ENCODE measurements at regions not wholly inside any gene's neighbourhood (a gene's known extent, or its start where the extent isn't known, plus 50 kb on each side); places are given as distances from the start of the nearest gene placed in this dataset.
"Not testable (repeated sequence)": the region's sequence is repeated elsewhere in the genome, so short reads cannot be mapped to it uniquely, and the experiment has no call there.

GRCh38 chr16:86229866-86230656 is 280.3 kb upstream of the FOXF1 start:
- ATAC-seq (no peak), DNase-seq (no peak)

DNA sequence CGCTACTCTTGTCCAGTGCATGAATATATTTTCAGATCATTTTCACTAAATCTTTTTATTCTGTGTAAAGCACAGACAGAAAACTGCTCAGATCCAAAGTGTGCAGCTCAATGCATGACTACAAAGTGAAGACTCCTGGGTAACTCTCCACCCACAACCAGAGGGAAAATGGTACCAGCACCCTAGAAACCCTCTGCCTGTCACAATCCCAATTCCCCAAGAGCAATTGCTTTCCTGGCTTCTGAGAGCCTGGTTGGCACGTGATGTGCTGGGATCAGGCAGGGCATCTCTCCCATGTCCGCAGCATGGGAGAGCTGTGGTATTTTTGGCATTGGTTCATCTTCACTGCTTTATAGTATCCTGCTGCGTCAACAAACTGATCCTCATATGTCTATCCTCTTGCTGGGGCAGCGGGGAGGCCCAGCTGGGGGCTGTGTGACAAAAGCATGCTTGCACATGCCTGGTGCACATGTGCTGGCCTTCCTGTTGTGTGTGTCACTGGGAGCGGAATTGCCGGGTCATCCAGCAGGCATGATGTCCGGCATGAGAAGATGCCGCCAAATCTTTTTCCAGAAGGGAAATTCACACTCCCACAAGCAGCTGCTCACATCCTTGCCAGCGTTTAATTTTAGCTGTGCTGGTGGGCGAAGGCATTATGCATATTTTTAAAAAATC is 278.9 kb upstream of the FOXF1 start:
- no peak for ATAC-seq
- no peak for DNase-seq

GRCh38 chr16:86231996-86232350 is 278.4 kb upstream of the FOXF1 start:
- DNase-seq: no peak
- no peak for ATAC-seq

DNA sequence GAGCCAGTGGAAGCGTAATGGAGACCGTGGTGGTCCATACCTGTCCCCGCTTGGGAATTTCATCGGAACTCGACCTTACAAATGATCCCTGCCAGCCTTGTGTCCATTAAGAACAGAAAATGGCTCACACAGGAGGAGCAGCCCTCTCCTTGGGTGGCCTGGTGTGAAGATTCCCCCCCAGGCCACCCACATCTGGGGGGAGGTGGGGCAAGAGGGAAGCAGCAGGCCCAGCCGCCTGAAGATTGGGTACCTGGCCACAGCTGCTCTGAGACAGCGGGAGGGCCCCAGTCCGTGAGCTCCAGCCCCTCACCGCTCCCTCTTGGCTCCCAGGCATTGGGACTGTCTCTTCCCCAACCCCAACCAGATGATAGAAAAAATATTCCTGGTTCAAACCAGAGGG is 277.8 kb upstream of the FOXF1 start:
- DNase-seq (no peak), ATAC-seq (no peak)

- ATAC-seq, DNase-seq: not testable (repeated sequence)
These were observed 276.8 kb upstream of the FOXF1 start for GRCh38 chr16:86233506-86233905.

GRCh38 chr16:86239381-86239780 is 270.9 kb upstream of the FOXF1 start:
- DNase-seq (no peak), ATAC-seq (no peak)

DNA sequence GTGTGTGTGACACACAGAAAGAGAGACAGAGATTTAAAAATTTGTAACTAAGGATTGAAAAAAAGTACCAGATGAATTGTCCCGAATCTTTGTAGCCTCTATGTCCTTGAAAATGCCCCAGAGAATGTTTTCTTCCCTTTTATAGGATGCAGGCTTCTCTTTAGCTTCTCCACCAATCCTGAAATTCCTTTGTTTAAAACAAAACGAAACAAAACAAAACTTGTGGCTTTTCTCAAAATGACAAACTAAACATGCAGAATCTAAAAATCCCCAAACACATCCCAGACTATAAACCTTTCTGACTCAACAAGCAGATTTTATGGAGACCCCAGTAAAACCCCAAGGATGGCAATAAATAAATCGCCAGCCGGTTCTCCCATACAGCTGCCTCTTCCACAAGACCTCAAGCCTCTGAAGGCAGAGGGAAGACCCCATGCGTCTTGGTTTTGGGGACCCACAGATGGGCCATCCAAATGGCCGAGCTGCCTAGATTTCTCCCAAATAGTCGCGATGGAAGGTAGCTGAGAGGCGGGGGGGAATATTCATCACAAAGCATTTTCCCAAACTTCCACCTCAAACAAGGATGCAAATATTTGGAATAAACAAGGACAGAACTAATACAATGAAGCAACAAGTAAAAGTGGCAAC is 269.5 kb upstream of the FOXF1 start:
- DNase-seq (no peak), ATAC-seq (no peak)

- ATAC-seq (no peak), DNase-seq (no peak)
These were observed 268.6 kb upstream of the FOXF1 start for GRCh38 chr16:86241681-86242080.

DNA sequence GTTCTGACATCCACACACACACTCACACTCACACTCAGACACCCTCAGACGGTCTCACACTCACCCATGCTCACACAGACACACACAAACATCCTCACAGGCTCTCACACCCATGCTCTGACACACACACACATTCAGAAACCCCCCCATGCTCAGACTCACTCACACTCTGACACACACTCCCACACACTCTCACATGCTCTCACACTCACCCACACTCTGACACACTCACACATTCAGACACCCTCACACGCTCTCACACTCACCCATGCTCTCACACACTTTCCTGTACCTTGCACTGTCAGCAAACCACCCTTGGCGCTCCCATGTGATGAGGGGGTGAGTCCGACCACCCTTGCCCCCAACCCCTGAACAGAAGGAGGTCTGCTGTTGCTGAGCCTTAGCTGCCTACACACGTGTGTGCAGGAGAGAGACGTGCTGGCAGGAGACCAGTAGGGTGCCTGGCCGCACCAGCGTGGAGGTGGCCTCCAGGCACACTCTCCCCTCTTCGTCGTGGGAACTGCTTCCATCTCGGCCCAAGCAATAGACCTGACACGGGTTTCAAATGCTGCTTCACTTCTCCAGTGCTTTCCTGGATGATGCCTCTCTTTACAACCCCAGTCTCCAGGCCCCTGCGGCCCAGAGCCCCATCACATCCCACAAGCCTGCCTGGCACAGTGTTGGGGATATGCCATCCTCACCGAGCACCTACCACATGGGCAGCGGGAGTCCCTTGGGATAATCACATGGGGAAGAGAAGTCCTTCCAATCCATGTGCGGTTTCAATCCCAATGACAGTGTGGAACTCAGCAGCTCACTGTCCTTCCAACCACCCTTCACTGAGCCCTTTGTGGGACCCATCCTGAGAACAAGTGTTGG is 267.8 kb upstream of the FOXF1 start:
- ATAC-seq (no peak), DNase-seq (no peak)

GRCh38 chr16:86243123-86243473 is 267.2 kb upstream of the FOXF1 start:
- ATAC-seq (no peak), DNase-seq (no peak)

- DNase-seq (no peak), ATAC-seq (no peak)
These were observed 266.7 kb upstream of the FOXF1 start for GRCh38 chr16:86243571-86244154.

DNA sequence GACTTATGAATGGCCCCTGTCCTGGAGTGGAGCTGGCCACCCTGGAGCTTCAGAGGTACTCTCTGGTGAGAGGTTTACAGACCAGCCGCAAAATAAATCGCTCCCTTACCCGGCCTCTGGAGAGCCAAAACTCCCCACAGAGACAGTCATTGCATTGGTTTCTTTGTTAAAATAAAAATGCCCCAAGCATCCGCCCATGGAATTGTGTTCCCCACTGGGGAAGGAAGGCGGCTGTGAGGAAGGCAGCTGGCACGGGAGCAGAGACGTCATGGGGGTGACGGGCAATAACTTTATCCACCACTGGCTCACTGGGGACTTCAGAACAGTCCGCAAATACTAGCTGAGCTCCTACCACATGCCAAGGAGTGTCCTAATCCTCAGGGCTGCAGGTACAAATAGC is 266.2 kb upstream of the FOXF1 start:
- no peak for ATAC-seq

DNA sequence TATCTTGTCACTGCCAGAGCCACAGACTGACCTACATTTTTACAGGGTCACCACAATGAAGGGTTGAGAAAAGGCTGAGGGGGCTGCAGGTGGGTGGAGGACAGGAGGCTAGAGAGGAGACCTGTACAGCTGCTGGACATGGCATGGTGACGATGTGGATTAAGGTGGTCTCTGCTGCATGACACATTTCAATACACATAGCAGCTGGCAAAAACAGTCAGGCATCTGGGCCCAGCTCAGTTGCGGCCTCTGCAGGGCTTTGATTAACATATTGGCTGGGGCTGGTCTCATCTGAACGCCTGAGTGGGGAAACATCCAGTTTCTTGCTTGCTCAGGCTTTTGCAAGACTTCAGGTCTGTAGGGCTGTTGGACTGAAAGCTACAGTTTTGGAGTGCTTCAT is 265.4 kb upstream of the FOXF1 start:
- DNase-seq (no peak), ATAC-seq (no peak)

More for the DNA sequence above, 266.2 kb upstream of the FOXF1 start:
- DNase-seq: no peak

DNA sequence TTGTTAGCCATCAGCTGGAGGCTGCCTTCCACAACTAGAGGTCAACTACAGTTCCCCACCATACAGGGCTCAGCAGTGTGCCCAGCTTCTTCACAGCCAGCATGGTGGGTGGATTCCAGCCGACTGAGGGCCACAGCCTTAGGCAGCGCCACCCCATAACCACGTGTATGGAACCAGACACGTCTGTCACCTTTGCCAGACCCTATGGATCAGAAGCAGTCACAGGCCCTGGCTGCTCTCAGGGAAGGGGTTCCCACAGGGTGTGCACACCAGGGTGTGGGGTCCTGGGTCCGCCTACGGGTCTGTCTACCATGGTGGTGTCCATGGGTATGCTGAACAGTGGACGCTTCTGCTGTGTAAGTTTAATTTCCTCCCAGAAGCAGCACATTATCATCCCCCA is 265.0 kb upstream of the FOXF1 start:
- DNase-seq (no peak), ATAC-seq (no peak)

DNA sequence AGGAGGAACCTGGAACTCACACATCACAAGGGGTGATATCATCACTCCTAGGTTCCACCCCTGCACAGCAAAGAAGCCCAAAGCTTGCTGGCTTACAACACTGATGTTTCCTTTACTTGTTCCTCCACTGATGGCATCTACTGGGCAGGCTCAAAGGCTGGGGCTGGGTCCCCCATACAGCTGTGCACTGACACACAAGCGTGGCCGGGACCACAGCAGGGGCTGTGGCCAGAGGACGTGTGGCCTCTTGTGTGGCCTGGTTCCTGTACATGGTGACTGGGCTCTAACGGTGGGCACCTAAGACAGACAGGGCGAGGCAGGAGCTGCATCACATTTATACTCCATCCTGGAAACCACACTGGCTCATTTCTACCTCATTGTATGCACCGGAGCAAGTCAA is 264.4 kb upstream of the FOXF1 start:
- ATAC-seq (no peak), DNase-seq (no peak)

GRCh38 chr16:86248310-86248905 is 261.9 kb upstream of the FOXF1 start:
- no peak for DNase-seq
- ATAC-seq: no peak

- no peak for ATAC-seq
- DNase-seq: no peak
These were observed 260.7 kb upstream of the FOXF1 start for GRCh38 chr16:86249631-86250030.

DNA sequence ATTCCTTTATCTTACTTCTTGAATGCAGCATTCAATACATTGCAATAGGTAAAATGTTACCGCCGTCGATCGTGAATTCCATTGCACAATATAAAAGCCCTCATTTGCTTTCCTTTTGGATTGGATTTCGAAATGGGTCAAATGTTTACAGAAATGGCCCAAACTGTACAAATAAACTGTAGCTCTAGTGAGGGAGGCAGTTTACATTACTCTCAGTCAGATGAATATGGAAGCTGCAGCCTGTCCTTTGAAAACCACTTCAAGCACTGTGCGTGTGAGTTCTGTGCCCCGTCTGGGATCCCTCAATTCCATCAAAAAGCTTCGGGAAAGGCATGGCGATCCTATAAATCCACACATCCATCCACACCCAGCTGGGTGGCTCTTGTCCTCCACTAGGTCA is 258.6 kb upstream of the FOXF1 start:
- DNase-seq (no peak), ATAC-seq (no peak)

DNA sequence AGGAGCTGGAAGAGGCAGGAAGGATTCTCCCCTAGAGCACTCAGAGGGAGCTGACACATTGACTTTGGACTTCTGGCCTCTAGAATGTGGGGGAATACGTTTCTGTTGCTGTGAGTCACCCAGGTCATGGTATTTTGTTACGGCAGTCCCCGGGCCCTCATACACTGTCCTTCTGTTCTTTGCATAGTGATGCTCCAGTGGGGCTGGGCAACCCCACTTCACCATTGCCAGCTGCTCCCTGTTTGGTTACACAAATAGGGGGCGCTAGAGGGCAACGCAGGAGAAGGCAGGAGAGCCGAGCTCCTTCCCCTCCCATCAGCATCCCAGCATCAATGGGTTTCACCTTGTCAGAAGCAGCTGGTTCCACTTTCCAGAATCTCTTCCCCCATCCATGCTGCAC is 257.7 kb upstream of the FOXF1 start:
- ATAC-seq: no peak

DNA sequence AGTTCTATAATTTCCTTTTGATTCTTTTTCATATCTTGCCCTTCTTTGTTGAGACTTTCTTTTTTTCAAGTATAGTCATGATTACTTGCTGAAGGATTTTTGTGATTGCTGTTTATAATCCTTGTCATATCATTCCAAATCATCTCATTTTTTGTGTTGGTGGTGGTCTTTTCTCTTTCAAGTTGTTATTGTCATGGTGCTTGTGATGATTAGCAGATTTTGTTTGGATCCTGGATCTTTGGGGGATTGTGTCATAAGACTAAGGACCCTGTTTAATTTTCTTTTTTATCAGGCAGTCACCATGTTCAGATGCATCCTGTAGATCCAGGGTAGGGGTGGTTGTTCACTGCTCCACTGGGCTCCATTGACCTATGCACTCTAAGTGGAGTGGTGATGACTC is 254.4 kb upstream of the FOXF1 start:
- DNase-seq: no peak
- no peak for ATAC-seq

More for the DNA sequence above, 257.7 kb upstream of the FOXF1 start:
- DNase-seq: peak; percentile 5

GRCh38 chr16:86256995-86257394 is 253.3 kb upstream of the FOXF1 start:
- ATAC-seq (no peak), DNase-seq (no peak)

DNA sequence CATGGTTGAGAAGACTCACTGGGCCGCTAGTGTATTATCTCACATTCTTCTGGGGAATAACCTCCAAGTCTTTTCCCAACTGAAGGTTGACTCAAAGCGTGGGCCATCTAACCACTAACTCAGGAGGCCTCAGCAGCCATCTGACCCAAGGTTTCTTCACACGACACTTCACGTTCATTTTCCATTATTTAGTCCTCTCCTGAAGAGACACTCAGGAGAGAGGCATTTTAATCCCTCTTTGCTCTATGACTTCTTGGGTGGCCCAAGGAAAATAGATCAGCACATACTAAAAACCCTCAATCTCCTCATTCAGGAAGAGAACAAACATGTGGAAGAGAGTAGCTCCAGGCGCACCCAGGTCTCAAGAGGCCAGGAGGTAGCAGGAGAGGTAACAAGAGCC is 252.8 kb upstream of the FOXF1 start:
- DNase-seq: no peak
- no peak for ATAC-seq
